Fibroblast of villous mesenchyme (primary cell): ENCODE measurements at regions not wholly inside any gene's neighbourhood (a gene's known extent, or its start where the extent isn't known, plus 50 kb on each side); places are given as distances from the start of the nearest gene placed in this dataset.

ENCODE experiments used
- DNase-seq: peaks from one replicate; pipeline ENCODE4 v3.0.0-alpha.2; 2010; ENCODE audit warnings: low read depth
- H3K4me3 ChIP-seq: 2 replicates; pipeline ENCODE4 v1.5.1; 2011; ENCODE audit warnings: low read depth, mild to moderate bottlenecking, low read length
- TF ChIP-seq, protein P1 (sequence below): IDR thresholded peaks from 2 replicates; pipeline ENCODE4 v1.5.1; 2012; ENCODE audit warnings: low read depth, mild to moderate bottlenecking, low read length; ENCODE audit not compliant: insufficient read depth

DNA sequence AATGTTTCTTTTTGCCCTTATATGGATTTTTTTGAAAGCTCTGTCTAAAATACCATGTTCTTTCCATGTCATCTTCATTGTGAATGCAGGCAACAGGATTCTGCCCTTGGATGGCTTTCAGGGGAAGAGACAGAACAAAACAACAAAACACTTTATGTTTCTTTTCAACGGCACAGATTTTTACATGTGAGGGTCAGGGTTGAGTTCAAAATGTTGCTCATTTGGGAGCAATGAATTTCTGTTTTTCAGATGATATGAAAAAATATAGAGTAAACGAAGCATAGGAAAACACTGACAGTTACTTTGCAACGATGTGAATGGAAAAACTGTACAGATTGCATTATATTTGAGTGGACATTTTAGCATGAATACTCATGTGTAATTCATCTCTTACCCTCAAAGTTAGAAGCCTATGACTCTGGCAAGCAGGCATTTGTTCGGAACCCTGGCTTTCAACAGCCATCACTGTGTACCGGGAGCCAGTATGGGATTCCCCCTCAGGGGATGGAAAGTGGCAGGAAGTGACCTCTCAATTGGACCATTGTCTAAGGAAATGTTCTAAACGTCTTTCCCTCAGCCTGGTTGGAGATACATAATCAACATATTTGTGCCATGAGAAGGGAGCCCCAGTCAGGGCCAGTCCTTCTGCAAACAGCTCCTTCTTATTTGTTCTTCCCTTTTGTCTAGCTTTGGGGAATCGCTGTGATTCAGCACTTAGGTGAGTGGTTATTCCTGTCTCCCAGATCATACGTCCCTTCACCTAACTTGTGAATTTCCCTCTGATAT lies 153.9 kb upstream of the MEF2C start:
- TF ChIP-seq, protein P1, sequence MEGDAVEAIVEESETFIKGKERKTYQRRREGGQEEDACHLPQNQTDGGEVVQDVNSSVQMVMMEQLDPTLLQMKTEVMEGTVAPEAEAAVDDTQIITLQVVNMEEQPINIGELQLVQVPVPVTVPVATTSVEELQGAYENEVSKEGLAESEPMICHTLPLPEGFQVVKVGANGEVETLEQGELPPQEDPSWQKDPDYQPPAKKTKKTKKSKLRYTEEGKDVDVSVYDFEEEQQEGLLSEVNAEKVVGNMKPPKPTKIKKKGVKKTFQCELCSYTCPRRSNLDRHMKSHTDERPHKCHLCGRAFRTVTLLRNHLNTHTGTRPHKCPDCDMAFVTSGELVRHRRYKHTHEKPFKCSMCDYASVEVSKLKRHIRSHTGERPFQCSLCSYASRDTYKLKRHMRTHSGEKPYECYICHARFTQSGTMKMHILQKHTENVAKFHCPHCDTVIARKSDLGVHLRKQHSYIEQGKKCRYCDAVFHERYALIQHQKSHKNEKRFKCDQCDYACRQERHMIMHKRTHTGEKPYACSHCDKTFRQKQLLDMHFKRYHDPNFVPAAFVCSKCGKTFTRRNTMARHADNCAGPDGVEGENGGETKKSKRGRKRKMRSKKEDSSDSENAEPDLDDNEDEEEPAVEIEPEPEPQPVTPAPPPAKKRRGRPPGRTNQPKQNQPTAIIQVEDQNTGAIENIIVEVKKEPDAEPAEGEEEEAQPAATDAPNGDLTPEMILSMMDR, result no peak
- no peak overlapping the region for H3K4me3 ChIP-seq
- DNase-seq, result no peak

DNA sequence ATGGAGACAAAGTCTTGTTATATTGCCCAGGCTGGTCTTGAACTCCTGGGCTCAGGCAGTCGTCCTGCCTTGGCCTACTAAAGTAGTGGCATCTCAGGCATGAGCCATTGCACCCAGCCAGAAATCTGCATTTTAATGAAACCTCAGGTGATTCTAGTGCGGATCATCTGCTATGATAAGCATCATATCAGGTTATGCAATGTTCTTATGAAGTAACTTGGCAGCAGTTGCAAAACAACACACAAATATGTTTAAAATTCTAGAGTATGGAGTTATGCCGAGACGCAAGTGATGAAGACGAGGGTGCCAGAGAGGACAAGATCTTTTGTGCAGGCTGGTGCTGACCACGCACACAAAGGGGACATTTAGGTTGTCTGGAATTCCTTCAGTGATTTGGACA lies 153.2 kb upstream of the MEF2C start:
- no peak overlapping the region for H3K4me3 ChIP-seq
- no peak for DNase-seq
- TF ChIP-seq, protein P1, result no peak

DNA sequence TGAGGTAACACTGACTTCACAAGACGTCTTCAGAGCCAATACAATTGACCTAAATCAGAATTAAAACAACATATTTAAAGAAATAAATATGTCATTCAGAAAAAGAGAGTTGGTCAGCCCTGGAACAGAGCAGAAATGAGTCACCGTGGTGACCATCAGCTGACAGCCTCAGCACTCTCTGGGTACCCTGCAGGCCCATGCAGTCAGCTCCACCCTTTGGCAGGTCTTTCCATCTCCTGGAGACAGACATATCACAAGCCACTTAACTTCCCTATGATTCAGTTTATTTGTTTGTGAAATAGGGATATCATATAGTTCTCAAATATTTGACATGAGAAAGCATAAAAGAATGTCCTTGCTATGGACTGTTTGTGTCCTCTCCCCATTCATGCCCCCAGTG lies 151.6 kb upstream of the MEF2C start:
- TF ChIP-seq, protein P1, result no peak
- DNase-seq, result no peak
- H3K4me3 ChIP-seq, result no peak overlapping the region

DNA sequence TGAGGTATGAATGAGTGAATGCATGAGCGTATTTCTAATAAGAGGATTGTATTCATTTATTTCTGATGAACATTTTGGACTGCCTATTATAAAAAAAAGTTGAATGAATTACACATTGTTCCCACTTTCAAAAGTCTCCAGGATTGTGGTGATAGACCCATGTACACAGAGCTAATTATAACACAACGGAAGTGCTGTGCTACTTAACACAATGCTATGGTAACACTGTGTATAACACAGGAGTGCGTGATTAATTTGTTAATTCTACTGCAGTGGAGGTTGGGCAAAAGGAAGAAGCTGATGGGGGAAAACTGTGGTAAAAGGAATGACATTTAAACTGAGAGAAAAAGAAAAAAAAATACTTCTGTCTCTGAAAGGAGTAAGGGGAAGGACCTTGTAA lies 147.8 kb upstream of the MEF2C start:
- H3K4me3 ChIP-seq, result no peak overlapping the region
- TF ChIP-seq, protein P1, result no peak
- DNase-seq, result no peak

DNA sequence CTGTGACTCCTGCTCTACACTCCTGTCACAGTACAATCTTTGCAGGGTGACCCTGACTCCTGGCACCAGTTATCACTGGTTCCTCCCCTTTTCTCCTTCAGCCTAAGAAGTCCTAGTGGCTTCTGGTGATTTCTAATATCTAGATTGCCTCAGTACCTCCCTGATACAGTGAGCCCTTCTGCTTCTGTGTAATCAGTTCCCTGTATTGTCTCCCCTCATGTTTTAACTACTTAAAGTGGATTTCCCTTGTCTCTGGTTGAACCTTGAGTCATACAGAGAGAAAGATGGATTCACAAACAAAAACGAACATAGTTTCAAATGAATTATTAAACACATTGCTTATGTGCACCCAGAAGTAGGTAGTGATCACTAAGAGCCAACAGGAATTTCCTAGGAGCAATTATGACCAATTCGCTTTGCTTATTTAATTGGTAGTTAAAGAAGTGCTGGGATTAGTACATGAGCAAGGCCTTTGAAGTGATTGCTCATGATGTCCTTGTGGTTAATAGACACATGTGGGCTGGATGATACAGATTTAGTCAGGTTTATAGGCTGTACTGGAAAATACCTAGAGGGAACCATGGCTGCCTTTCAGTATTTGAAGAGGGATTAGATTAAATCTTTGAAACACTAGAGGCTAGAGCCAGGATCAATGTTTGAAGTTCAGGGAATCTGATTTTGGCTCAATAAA lies 145.8 kb upstream of the MEF2C start:
- H3K4me3 ChIP-seq, result no peak overlapping the region
- TF ChIP-seq, protein P1, result no peak
- DNase-seq, result no peak

DNA sequence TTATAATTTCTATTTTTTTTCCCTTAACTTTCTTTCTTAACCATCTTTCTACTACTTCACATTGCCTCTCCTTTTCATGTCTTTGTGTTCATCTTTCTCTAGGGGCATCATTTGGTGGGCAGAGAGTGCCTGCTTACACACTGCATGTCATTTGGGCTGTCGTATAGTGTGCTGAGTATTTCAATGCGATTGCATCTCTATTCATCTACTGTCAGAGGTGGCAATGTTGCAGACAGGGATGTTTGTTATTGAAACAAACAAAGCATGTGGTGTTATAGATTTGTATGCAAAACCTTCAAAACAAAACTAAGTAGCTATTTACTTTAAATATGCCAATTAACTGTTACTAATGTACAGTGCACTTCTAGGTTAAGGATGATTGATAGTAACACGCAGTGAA lies 141.1 kb upstream of the MEF2C start:
- TF ChIP-seq, protein P1, result no peak

More for the DNA sequence above, 141.1 kb upstream of the MEF2C start:
- DNase-seq, result no peak
- H3K4me3 ChIP-seq, result no peak overlapping the region
